HG03565 (cell line): ENCODE measurements at regions not wholly inside any gene's neighbourhood (a gene's known extent, or its start where the extent isn't known, plus 50 kb on each side); places are given as distances from the start of the nearest gene placed in this dataset.

Experiments
- ATAC-seq: cut with Tn5 transposase; IDR thresholded peaks from one replicate; pipeline ENCODE4 v1.9.1; 2021; ENCODE audit warnings: mild to moderate bottlenecking, moderate library complexity; ENCODE audit not compliant: unreplicated experiment

- no peak for ATAC-seq
These were observed 370.6 kb upstream of the RPS6KA3 start for GRCh38 chrX:20637351-20637750.

DNA sequence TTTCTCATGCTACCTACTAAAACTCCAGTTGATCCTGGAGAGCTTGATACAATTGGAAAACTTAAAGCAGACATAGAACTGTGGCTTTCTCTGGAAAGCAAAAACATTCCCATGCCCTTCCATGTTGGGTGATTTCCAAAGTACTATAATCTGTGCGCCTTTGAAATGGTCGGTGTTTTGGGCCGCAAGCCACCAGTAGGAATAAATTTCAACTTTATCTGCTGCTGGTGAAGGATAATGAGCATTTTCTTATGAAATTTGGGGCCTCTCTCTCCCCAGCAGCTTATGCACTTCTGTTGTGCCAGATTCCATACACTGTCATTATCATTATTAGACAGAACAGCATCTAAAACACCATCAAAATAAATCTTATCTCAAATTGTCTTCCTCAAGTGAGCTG, 366.7 kb upstream of the RPS6KA3 start:
- ATAC-seq, result no peak

GRCh38 chrX:20623448-20623847, 356.7 kb upstream of the RPS6KA3 start:
- ATAC-seq, result no peak

- no peak for ATAC-seq
These were observed 353.6 kb upstream of the RPS6KA3 start for GRCh38 chrX:20620306-20620705.

- ATAC-seq, result no peak
These were observed 343.3 kb upstream of the RPS6KA3 start for GRCh38 chrX:20609916-20610415.

- ATAC-seq, result no peak
These were observed 340.1 kb upstream of the RPS6KA3 start for GRCh38 chrX:20606831-20607230.

- no peak for ATAC-seq
These were observed 330.1 kb upstream of the RPS6KA3 start for GRCh38 chrX:20596856-20597255.

DNA sequence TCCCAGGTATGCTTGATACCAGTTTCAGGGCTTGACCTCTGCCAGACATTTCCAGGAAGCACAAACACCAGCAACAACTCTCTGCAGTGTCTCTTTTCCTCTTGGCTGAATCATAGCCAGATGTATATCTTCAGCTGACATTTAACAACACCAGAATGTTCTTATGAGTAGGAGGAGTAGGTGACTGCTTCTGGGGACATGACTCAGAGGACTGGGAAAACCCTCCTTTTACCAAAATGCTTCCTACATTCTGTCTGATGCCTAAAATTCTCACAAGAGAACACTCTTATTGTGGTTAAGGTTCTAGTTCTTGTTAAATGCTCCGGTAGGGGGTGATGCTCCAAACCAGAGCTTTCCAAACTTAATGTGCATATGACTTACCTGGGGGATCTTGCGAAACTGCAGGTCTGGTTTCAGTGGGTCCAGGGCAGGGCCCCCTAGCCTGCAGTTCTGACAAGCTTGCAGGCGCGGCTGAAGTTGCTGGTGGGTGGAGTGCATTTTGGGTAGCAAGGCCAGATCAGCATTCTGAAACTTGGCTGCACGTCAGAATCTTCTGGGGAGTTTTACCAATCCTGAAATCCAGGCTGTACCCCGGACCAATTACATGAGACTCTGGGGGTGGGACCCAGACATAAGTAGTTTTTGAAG, 329.3 kb upstream of the RPS6KA3 start:
- peak; percentile 57 for ATAC-seq

DNA sequence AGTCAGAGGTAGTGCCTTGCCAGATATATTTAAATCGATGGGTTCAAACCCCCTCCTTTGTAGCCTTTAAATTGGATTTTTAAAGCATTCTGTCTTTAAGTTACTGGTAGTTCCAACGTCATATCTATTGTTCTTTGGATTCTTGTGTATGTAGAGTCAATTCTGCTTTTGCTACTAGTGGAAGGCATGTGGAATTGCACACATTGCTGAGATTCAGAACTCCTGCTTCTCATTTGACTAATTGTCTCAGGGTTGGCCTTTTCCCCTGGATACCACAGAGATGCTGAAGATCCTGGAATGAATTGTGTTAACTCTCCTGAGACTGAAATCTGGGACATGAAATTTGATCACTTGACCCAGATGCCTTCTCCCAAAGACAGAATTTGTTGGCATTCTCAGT, 328.3 kb upstream of the RPS6KA3 start:
- ATAC-seq, result no peak

- ATAC-seq, result no peak
These were observed 327.1 kb upstream of the RPS6KA3 start for GRCh38 chrX:20593836-20594235.

- ATAC-seq, result no peak
These were observed 326.7 kb upstream of the RPS6KA3 start for GRCh38 chrX:20593402-20593801.

- ATAC-seq, result no peak
These were observed 324.5 kb upstream of the RPS6KA3 start for GRCh38 chrX:20591246-20591645.

DNA sequence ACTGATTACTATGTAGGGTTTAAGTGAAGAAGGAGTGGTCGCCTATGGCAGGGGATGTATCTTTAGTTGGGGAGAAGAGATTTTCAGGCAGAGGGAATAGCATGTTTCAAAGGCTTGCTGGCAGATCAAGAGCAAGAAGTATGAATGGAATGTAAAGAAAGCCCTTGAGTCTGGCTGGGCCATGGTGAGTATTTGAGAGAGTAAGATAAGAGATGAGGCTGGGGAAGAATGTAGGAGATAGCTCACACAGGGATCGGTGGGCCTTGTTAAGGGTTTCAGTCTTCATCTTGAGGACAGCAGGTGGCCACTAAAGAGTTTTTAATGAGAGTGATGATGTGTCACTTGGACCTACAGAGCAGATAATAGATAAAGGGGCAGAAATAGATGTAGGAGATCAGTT, 319.1 kb upstream of the RPS6KA3 start:
- ATAC-seq, result no peak

- ATAC-seq, result no peak
These were observed 304.9 kb upstream of the RPS6KA3 start for GRCh38 chrX:20571611-20572010.

DNA sequence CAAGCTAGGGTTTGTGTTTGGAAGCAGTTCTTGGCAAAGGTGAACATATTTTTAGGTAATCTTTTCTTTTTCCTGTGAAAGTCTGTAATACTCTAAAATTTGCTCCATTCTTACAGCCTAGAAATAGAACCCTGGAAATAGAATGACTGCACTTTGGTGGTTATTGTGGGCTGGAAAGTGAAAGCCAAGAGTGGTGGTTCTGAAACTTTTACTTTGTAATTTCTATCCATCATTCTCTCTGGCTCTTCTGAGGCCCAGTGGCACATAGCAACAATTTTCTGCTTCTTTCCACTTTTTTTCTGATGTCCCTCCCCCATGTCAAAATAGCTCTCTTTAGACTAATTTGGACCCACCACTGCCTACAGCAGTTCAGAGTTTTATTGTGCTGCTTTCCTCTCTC, 300.4 kb upstream of the RPS6KA3 start:
- no peak for ATAC-seq

DNA sequence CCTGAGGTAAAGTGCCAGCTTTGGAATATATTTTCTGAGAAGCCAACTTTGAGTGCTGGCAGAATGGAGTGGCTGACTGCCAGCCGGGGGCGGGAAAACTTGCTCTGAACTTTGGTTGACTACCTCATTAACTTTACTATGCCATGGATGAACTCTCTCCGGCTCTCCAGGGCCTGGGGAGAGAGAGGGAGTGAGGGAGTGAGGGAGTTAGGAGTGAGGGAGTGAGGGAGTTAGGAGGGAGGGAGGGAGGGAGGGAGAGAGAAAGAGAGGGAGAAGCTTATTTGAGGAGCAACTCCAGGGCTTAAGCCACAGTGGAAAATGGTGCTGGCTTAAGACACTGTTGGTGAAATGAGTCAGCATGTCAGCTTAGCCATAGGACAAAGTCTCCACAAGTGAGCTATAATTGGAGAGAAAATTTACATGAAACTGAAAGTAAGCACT, 280.9 kb upstream of the RPS6KA3 start:
- ATAC-seq, result peak; percentile 71

GRCh38 chrX:20545538-20545937, 278.8 kb upstream of the RPS6KA3 start:
- no peak for ATAC-seq

DNA sequence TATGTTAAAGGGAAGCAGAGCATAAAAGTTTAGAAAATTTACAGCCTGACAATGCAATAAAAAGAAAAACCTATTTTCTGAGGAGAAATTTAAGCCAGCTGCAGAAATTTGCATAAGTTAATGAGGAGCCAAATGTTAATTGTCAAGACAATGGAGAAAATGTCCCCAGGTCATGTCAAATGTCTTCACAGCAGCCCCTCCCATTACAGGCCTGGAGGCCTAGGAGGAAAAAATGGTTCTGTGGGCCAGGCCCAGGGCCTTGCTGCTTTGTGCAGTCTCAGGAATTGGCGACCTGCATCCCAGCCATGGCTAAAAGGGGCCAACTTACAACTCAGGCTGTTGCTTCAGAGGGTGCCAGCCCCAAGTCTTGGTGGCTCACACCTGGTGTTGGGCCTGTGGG, 275.4 kb upstream of the RPS6KA3 start:
- ATAC-seq, result no peak

- ATAC-seq, result no peak
These were observed 272.3 kb upstream of the RPS6KA3 start for GRCh38 chrX:20538974-20539373.

DNA sequence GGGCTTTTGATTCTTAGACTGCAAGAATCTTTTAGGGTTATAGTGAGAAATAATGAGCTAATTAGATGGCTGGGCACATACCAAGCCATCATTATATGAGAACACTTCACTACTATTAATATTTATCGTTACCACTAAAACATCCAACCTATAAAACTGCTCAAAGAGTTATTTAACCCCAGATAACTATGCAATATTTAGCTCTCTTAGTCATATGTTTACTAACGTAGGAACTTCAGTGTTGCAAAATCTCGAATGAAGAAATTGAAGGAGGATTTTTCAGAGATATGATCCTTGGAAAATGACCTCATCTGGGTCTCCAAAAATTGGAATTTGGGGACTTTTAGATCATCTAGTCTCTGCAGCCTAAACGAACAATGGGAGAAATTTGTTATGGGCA, 265.0 kb upstream of the RPS6KA3 start:
- no peak for ATAC-seq

DNA sequence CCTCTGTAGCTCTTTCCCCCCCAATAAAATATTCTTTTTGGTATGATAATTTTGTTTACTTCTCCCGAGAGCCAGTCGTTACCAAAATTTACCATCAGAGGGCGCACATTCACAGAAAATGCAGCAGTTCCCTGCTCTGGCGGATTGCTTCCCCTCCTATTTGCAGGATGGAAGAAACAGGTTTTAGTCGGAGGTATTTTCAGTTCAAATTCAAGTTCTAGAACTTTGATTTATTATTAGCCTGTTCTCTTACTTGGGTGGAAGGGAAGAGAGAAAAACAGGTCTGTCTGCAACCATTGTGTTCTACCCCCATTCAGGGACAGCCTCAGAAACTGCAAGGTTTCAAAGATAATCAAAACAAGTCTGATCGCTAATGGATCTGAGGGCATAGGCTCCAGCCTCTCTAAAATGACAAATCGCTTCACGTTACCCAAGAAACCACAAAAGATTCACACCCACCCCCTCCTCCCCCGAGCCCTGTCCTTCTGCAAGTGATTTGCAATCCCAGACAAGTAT, 263.8 kb upstream of the RPS6KA3 start:
- ATAC-seq, result no peak

- ATAC-seq, result no peak
These were observed 263.0 kb upstream of the RPS6KA3 start for GRCh38 chrX:20529711-20530110.

DNA sequence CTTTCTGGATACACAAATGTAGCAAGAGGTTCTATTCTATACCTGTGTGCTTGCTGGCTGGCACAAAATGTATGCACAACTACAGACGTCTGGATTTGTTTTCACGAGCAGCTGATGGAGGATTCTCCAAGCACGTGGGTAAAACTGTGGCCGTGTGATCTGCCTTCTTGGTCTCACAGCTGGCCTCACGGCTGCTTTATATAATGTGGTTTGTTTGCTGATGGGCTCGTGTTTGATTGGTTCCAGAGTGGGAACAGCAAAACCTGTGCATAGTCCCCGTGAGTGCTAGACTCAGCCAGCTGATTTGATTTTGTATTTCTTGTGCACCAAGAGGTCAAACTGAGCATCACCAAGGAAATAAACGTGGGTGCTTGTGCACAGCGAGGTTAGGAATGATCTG, 262.6 kb upstream of the RPS6KA3 start:
- no peak for ATAC-seq
